ENCODE measurements at regions not wholly inside any gene's neighbourhood (a gene's known extent, or its start where the extent isn't known, plus 50 kb on each side); places are given as distances from the start of the nearest gene placed in this dataset.

- Histone ChIP-seq H3K36me3 (no peaks in the 10 kb centered on the region), H3K4me1 (no peaks in the 10 kb centered on the region), H3K27me3 (no peaks in the 10 kb centered on the region), H3K9me3 (no peaks in the 10 kb centered on the region), H3K4me3 (no peak overlapping the region), H3K27ac (peak overlapping the region in 1 of 2 donors; percentile 13)
- intact Hi-C loops (cut with DNase I; ENCODE audit: low total_unique reads), result no loop called here
- no peak for DNase-seq (ENCODE audit: low spot score in 2 of 2)
- no peak for TF ChIP-seq CTCF (IDR thresholded peaks at IDR 0.05)
Observed at GRCh38 chr7:17487343-17487742, 188.9 kb downstream of the AHR start.

GRCh38 chr7:17488829-17489228 is 190.4 kb downstream of the AHR start:
- DNase-seq (ENCODE audit: low spot score in 2 of 2), result no peak
- intact Hi-C loops (cut with DNase I; ENCODE audit: low total_unique reads), result no loop called here
- TF ChIP-seq POLR2A (IDR thresholded peaks at IDR 0.05) (no peak), CTCF (IDR thresholded peaks at IDR 0.05) (no peak), POLR2AphosphoS5 (IDR thresholded peaks at IDR 0.05) (no peak)
- Histone ChIP-seq H3K4me1 (no peaks in the 10 kb centered on the region), H3K9me3 (no peaks in the 10 kb centered on the region), H3K4me3 (no peak overlapping the region), H3K27me3 (no peaks in the 10 kb centered on the region), H3K36me3 (no peaks in the 10 kb centered on the region), H3K27ac (peak overlapping the region in 1 of 2 donors; percentile 62)

- no peaks in the 10 kb centered on the region for H3K36me3 ChIP-seq
- H3K9me3 ChIP-seq, result no peaks in the 10 kb centered on the region
- H3K27me3 ChIP-seq, result no peaks in the 10 kb centered on the region
- no peak overlapping the region for H3K4me3 ChIP-seq
- no peaks in the 10 kb centered on the region for H3K4me1 ChIP-seq
- TF ChIP-seq POLR2A (IDR thresholded peaks at IDR 0.05) (no peak), POLR2AphosphoS5 (IDR thresholded peaks at IDR 0.05) (no peak), CTCF (IDR thresholded peaks at IDR 0.05) (no peak)
- intact Hi-C loops (cut with DNase I; ENCODE audit: low total_unique reads), result no loop called here
- peak overlapping the region; percentile 33 to 62 for H3K27ac ChIP-seq
- DNase-seq (ENCODE audit: low spot score in 2 of 2), result peak in 1 of 2 donors; percentile 50
Observed at GRCh38 chr7:17489961-17490360, 191.5 kb downstream of the AHR start.

- no peak for TF ChIP-seq POLR2A (IDR thresholded peaks at IDR 0.05)
- no peak for TF ChIP-seq CTCF (IDR thresholded peaks at IDR 0.05)
- no peak for TF ChIP-seq POLR2AphosphoS5 (IDR thresholded peaks at IDR 0.05)
- no peaks in the 10 kb centered on the region for H3K9me3 ChIP-seq
Observed at GRCh38 chr7:17490825-17491224, 192.4 kb downstream of the AHR start.

GRCh38 chr7:17492437-17492836 is 194.0 kb downstream of the AHR start:
- H3K4me3 ChIP-seq, result no peak overlapping the region
- intact Hi-C loops (cut with DNase I; ENCODE audit: low total_unique reads), result no loop called here
- no peaks in the 10 kb centered on the region for H3K36me3 ChIP-seq
- H3K9me3 ChIP-seq, result no peaks in the 10 kb centered on the region
- H3K27me3 ChIP-seq, result no peaks in the 10 kb centered on the region
- peak overlapping the region in 1 of 2 donors; percentile 23 for H3K27ac ChIP-seq
- TF ChIP-seq POLR2A (IDR thresholded peaks at IDR 0.05), result no peak
- no peak for TF ChIP-seq POLR2AphosphoS5 (IDR thresholded peaks at IDR 0.05)
- TF ChIP-seq CTCF (IDR thresholded peaks at IDR 0.05), result no peak
- DNase-seq (ENCODE audit: low spot score in 2 of 2), result no peak
- H3K4me1 ChIP-seq, result no peaks in the 10 kb centered on the region

More at GRCh38 chr7:17490825-17491224, 192.4 kb downstream of the AHR start:
- DNase-seq (ENCODE audit: low spot score in 2 of 2), result no peak
- Histone ChIP-seq H3K4me3 (no peak overlapping the region), H3K36me3 (no peaks in the 10 kb centered on the region), H3K4me1 (no peaks in the 10 kb centered on the region), H3K27ac (no peak overlapping the region), H3K27me3 (no peaks in the 10 kb centered on the region)
- intact Hi-C loops (cut with DNase I; ENCODE audit: low total_unique reads), result no loop called here

All from breast epithelium (tissue), 4 donors.